Fibroblast of the conjunctiva (primary cell): ENCODE measurements at regions not wholly inside any gene's neighbourhood (a gene's known extent, or its start where the extent isn't known, plus 50 kb on each side); places are given as distances from the start of the nearest gene placed in this dataset.

Experiments
- DNase-seq: peaks from one replicate; pipeline ENCODE4 v3.0.0-alpha.2; 2010; ENCODE audit warnings: low read depth

- no peak for DNase-seq
These were observed 619.3 kb downstream of the SNAPC1 start for GRCh38 chr14:62381311-62382070.

GRCh38 chr14:62409169-62409568, 636.1 kb downstream of the KCNH5 start:
- DNase-seq, result no peak

- DNase-seq, result peak; percentile 78
These were observed 635.5 kb downstream of the KCNH5 start for GRCh38 chr14:62409626-62410300.

- DNase-seq, result no peak
These were observed 624.4 kb downstream of the KCNH5 start for GRCh38 chr14:62420847-62421246.

- no peak for DNase-seq
These were observed 616.6 kb downstream of the KCNH5 start for GRCh38 chr14:62428429-62429203.

GRCh38 chr14:62429683-62430082, 615.6 kb downstream of the KCNH5 start:
- DNase-seq, result no peak

- DNase-seq, result no peak
These were observed 613.8 kb downstream of the KCNH5 start for GRCh38 chr14:62431496-62431895.

GRCh38 chr14:62432955-62433354, 612.3 kb downstream of the KCNH5 start:
- DNase-seq, result no peak

GRCh38 chr14:62436261-62436660, 609.0 kb downstream of the KCNH5 start:
- no peak for DNase-seq

GRCh38 chr14:62439210-62439609, 606.0 kb downstream of the KCNH5 start:
- DNase-seq, result no peak

- DNase-seq, result no peak
These were observed 601.5 kb downstream of the KCNH5 start for GRCh38 chr14:62443796-62444195.

- DNase-seq, result no peak
These were observed 599.7 kb downstream of the KCNH5 start for GRCh38 chr14:62445570-62445969.

- DNase-seq, result no peak
These were observed 594.0 kb downstream of the KCNH5 start for GRCh38 chr14:62451221-62451620.

GRCh38 chr14:62453226-62453625, 592.0 kb downstream of the KCNH5 start:
- DNase-seq, result no peak

GRCh38 chr14:62455446-62455845, 589.8 kb downstream of the KCNH5 start:
- no peak for DNase-seq

- DNase-seq, result peak; percentile 39
These were observed 582.3 kb downstream of the KCNH5 start for GRCh38 chr14:62462988-62463387.

GRCh38 chr14:62468946-62469345, 576.3 kb downstream of the KCNH5 start:
- DNase-seq, result no peak

GRCh38 chr14:62470935-62471334, 574.3 kb downstream of the KCNH5 start:
- DNase-seq, result no peak

GRCh38 chr14:62491146-62491545, 554.1 kb downstream of the KCNH5 start:
- no peak for DNase-seq

- no peak for DNase-seq
These were observed 547.5 kb downstream of the KCNH5 start for GRCh38 chr14:62497708-62498107.

GRCh38 chr14:62501021-62501750, 544.1 kb downstream of the KCNH5 start:
- no peak for DNase-seq

- no peak for DNase-seq
These were observed 540.2 kb downstream of the KCNH5 start for GRCh38 chr14:62505045-62505444.
